WTC11 (cell line): ENCODE measurements at regions not wholly inside any gene's neighbourhood (a gene's known extent, or its start where the extent isn't known, plus 50 kb on each side); places are given as distances from the start of the nearest gene placed in this dataset.

ENCODE experiments used
- ATAC-seq: fragments of 200-7000 bp; cut with Tn5 transposase; 2 replicates; pipeline ENCODE4 v1.10.0; 2021; ENCODE audit warnings: mild to moderate bottlenecking, moderate library complexity
- CTCF ChIA-PET: fragments of 300-600 bp; sonication (Branson Sonifier 250); formaldehyde crosslinking; loops from one replicate; lab custom pipeline; 2021; ENCODE audit warnings: antibody characterized with exemption; lab: Charles Lee
- POLR2A ChIA-PET: fragments of 350-600 bp; sonication (Branson Sonifier 250); formaldehyde crosslinking; loops from one replicate; lab custom pipeline; 2021; ENCODE audit warnings: antibody characterized with exemption; lab: Charles Lee
- DNase-seq: peaks from one replicate; pipeline ENCODE4 v3.0.0; 2021; ENCODE audit warnings: low spot score
- H3K27ac Mint-ChIP-seq: 2 replicates; pipeline ENCODE4 v1.8.0; 2021; ENCODE audit warnings: mixed read lengths
- H3K27me3 Mint-ChIP-seq: 2 replicates; pipeline ENCODE4 v1.8.0; 2021; ENCODE audit warnings: low read depth, mild to moderate bottlenecking, moderate library complexity, mixed read lengths
- H3K36me3 Mint-ChIP-seq: 2 replicates; pipeline ENCODE4 v1.8.0; 2021; ENCODE audit warnings: mixed read lengths
- H3K4me1 Mint-ChIP-seq: 2 replicates; pipeline ENCODE4 v1.8.0; 2022; ENCODE audit warnings: mixed read lengths
- H3K4me3 Mint-ChIP-seq: 2 replicates; pipeline ENCODE4 v1.8.0; 2021; ENCODE audit warnings: mild to moderate bottlenecking, moderate library complexity, mixed read lengths
- H3K9me3 Mint-ChIP-seq: 2 replicates; pipeline ENCODE4 v1.8.0; 2021; ENCODE audit warnings: mixed read lengths
- ARID4B ChIP-seq: sonication (generic); formaldehyde crosslinking; IDR thresholded peaks from 2 replicates; pipeline ENCODE4 v1.8.0; 2023; ENCODE audit warnings: missing genetic modification reagents, mild to moderate bottlenecking, borderline replicate concordance
- ATF6 ChIP-seq: sonication (generic); formaldehyde crosslinking; IDR thresholded peaks from 2 replicates; pipeline ENCODE4 v1.8.1; 2023; ENCODE audit warnings: mild to moderate bottlenecking, missing genetic modification reagents
- CBFB ChIP-seq: sonication (generic); formaldehyde crosslinking; IDR thresholded peaks from 2 replicates; pipeline ENCODE4 v1.8.1; 2022; ENCODE audit warnings: mild to moderate bottlenecking, low read depth, missing genetic modification reagents
- CREM ChIP-seq: sonication (generic); formaldehyde crosslinking; IDR thresholded peaks from 2 replicates; pipeline ENCODE4 v1.8.1; 2022; ENCODE audit warnings: mild to moderate bottlenecking, missing genetic modification reagents, moderate library complexity
- E2F5 ChIP-seq: sonication (generic); formaldehyde crosslinking; IDR thresholded peaks from 2 replicates; pipeline ENCODE4 v1.8.1; 2022; ENCODE audit warnings: mild to moderate bottlenecking, moderate library complexity, missing genetic modification reagents
- SMAD4 ChIP-seq: sonication (generic); formaldehyde crosslinking; IDR thresholded peaks from 2 replicates; pipeline ENCODE4 v1.8.0; 2022; ENCODE audit warnings: mild to moderate bottlenecking, missing genetic modification reagents
- TEAD1 ChIP-seq: sonication (generic); formaldehyde crosslinking; IDR thresholded peaks from 2 replicates; pipeline ENCODE4 v1.8.0; 2022; ENCODE audit warnings: mild to moderate bottlenecking, missing genetic modification reagents
- TEAD4 ChIP-seq: sonication (generic); formaldehyde crosslinking; IDR thresholded peaks from 2 replicates; pipeline ENCODE4 v1.8.0; 2022; ENCODE audit warnings: mild to moderate bottlenecking, missing genetic modification reagents
- TP53 ChIP-seq: sonication (generic); formaldehyde crosslinking; IDR thresholded peaks from 2 replicates; pipeline ENCODE4 v1.8.1; 2023; ENCODE audit warnings: mild to moderate bottlenecking, missing genetic modification reagents
- ZNF121 ChIP-seq: sonication (generic); formaldehyde crosslinking; IDR thresholded peaks from 2 replicates; pipeline ENCODE4 v1.8.0; 2023; ENCODE audit warnings: missing genetic modification reagents
- ZNF281 ChIP-seq: sonication (generic); formaldehyde crosslinking; IDR thresholded peaks from 2 replicates; pipeline ENCODE4 v1.8.0; 2023; ENCODE audit warnings: mild to moderate bottlenecking, missing genetic modification reagents
- ZNF396 ChIP-seq: fragments of 250-450 bp; sonication (Bioruptor Pico); IDR thresholded peaks from 2 replicates; pipeline ENCODE4 v1.8.0; 2021; ENCODE audit warnings: mild to moderate bottlenecking, moderate library complexity, borderline replicate concordance
- TF ChIP-seq, protein P1 (sequence below): sonication (generic); formaldehyde crosslinking; IDR thresholded peaks from 2 replicates; pipeline ENCODE4 v1.8.1; 2022; ENCODE audit warnings: missing genetic modification reagents, borderline replicate concordance
- TF ChIP-seq, protein P2 (sequence below): sonication (generic); formaldehyde crosslinking; conservative IDR thresholded peaks from 2 replicates; pipeline ENCODE4 v1.8.1; 2022; ENCODE audit warnings: mild to moderate bottlenecking, missing genetic modification reagents

DNA sequence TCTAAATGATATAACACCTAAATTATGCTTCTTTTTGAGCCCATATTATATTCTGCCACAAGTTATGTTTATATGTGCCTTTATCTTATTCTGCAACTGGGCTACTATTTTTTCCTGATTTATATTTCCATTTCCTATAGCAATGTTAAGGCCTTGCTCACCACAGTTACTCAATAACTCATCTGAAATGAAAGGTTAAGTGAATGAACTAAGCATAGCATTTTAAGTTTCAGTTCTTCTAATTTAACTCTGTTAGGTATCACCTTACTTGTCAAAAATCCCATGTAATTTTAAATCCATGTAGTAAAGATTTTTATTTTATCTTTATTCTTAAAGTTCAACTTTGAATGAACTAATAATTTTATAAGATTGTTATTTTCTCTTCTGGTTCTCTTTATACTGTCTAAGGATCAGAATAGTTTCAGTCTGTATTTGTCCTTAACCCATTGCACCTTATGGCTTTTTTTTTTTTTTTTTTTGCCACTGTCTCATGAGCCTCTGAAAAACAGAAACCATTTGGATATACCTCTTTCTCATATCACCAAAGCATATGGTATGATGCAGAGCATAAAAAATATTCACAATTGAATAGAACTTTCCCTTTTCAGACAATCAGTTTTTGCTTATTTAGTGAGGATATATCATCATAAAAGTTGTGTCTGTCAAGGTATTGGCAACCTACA, 301.8 kb upstream of the ZWINT start:
- ChIA-PET CTCF (no interaction called here), POLR2A (no interaction called here)
- H3K9me3 Mint-ChIP-seq, result no peaks in the 10 kb centered on the region
- DNase-seq (no peak), ATAC-seq (no peak)
- no peak overlapping the region for H3K27ac Mint-ChIP-seq
- TF ChIP-seq CBFB (no peak), TEAD4 (no peak), ZNF121 (CRISPR knock-in tag) (no peak), SMAD4 (CRISPR knock-in tag) (no peak), ZNF281 (CRISPR knock-in tag) (no peak), TP53 (no peak), E2F5 (no peak), CREM (CRISPR knock-in tag) (no peak), ATF6 (CRISPR knock-in tag) (no peak), ARID4B (CRISPR knock-in tag) (no peak), ZNF396 (CRISPR knock-in tag) (no peak), TEAD1 (no peak)
- TF ChIP-seq, protein P1, sequence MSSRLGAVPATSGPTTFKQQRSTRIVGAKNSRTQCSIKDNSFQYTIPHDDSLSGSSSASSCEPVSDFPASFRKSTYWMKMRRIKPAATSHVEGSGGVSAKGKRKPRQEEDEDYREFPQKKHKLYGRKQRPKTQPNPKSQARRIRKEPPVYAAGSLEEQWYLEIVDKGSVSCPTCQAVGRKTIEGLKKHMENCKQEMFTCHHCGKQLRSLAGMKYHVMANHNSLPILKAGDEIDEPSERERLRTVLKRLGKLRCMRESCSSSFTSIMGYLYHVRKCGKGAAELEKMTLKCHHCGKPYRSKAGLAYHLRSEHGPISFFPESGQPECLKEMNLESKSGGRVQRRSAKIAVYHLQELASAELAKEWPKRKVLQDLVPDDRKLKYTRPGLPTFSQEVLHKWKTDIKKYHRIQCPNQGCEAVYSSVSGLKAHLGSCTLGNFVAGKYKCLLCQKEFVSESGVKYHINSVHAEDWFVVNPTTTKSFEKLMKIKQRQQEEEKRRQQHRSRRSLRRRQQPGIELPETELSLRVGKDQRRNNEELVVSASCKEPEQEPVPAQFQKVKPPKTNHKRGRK (CRISPR knock-in tag), result no peak
- TF ChIP-seq, protein P2, sequence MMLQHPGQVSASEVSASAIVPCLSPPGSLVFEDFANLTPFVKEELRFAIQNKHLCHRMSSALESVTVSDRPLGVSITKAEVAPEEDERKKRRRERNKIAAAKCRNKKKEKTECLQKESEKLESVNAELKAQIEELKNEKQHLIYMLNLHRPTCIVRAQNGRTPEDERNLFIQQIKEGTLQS, result no peak
- no peaks in the 10 kb centered on the region for H3K4me1 Mint-ChIP-seq
- H3K4me3 Mint-ChIP-seq, result no peak overlapping the region
- H3K36me3 Mint-ChIP-seq, result no peaks in the 10 kb centered on the region
- no peaks in the 10 kb centered on the region for H3K27me3 Mint-ChIP-seq
